NCI-H2171 (cell line): ENCODE measurements at regions not wholly inside any gene's neighbourhood (a gene's known extent, or its start where the extent isn't known, plus 50 kb on each side); places are given as distances from the start of the nearest gene placed in this dataset.

ENCODE experiments used
- DNase-seq: peaks from one replicate; lab custom pipeline; 2025; lab: John Stamatoyannopoulos, UW

DNA sequence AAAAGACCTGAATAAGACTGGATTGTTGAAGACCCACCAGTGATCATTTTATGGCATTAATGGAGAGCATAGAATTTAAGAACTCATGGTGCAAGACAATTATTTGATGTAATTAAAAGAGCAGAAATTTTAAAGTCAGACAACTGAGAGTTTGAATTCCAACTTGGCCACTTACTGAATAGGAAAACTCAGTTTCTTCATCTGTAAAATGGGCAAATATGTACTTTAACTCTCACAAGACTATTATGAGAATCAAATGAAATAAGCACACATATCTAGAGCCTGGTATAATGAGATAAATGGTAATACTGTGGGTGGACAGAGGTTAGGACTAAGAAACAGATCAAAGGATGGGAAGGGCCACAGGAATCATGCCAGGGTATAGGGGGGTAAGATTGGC is 88.0 kb downstream of the SOX9 start:
- no peak for DNase-seq

DNA sequence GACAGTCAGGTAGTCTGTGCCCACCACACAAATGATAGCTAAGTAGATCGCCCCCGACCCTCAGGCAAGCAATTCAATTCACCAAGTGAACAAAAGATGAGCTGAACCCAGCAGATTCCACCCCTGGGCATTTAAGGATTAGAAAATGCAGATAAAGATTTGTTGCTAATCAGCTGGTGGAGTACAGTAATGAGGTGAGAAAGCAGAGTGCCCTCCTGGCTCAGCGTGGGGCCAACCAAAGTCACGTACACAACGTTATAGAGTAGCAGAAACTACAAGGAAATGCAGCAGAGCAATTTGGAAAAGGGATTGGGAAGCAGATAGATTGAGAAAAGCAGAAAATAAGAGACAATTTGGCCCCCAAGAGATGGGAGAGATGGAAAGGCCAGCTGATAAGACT is 91.2 kb downstream of the SOX9 start:
- DNase-seq: no peak

DNA sequence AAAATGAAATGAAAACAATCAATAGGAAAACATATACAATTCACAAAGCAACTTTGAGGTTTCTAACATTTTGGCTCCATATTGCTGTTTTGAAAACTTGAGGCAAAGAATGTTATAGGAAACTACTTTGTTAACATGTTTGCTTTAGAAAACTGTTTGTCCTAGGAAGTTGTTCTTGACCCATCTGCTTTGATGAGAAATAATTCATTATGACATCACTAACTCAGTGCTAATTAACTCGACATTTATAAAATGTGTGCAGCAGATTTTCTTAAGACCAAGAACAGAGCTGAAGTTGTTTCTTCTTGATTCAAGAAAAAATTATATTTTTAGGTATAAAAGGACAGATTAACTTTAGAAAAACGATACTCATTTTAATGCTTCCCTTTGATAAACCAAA is 94.7 kb downstream of the SOX9 start:
- DNase-seq: no peak

DNA sequence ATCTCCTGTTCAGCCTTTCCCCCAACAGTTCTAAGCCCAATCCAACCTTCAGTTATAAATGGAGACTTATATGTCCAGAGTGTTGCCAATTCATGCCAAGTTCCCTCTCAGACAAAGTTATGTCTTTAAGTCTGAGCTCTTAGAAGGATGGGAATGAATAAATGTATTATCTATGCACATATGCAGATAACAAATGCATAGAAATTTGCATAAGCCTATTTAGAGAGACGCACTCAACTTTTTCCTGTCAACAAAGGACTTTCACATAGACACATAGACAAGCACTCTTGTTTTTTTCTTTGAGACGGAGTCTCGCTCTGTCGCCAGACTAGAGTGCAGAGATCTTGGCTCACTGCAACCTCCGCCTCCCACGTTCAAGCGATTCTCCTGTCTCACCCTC is 95.1 kb downstream of the SOX9 start:
- no peak for DNase-seq

DNA sequence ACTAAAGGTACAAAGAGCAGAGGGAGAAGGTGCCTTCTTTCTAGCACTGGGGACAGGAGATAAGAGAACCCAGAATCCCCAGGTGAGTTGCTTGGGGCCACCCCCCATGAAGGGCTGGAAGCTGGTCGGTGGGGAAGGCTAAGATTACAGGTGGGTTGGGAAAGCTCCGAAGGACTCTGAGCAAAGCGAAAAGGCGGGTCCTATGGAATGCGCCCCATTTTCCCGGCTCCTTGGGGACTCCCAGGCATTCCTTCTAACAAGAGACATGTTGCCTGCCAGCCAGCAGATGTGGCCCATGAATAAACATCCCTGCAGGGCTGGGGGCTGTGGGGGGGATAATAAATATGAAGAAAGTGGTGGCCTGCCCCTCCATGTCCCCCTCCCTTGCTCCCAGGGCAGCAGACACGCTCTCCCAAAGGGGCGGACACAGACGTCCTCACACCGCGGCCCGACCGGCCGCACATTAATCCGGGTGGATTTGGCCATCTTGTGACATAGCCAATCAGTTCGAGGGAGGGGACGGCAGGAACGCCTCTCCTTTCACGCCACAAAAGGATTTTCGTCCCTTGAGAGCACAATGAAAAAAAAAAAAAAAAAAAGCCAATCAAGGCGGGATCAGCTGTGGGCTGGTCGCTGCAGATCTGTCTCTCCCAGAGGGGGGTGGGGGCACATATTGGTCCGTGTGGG is 98.5 kb downstream of the SOX9 start:
- no peak for DNase-seq

DNA sequence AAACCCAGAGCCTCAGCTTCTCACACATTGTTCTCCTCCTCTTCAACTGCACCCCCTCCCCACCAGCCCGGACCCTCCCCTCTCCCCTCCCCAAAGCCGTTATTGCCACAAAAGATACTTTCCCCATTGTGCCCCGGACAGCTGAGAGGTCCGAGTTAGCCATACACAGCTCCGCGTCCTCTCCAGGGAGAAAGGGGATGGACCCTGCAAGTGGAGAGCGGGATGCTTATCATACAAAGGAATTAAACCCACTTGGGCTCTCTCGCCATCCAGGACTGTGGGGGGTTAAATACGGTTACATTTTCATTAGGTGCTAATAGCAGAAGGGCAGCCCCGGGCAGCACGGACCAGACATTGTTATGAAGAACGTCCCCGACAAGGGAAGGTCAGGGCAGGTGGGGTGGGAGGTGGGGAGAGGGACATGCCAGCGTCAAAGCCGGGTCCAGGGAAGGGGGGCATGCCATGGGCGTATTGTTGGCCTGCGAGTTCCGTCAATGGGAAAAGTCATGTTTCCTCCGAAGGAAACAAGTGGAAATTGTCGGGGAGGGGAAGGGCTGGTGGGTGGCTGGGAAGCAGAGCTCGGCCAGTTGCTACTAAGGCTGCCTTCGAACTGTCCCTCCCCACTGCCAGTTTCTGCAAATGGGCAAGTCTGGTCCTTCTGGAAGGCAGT is 99.1 kb downstream of the SOX9 start:
- DNase-seq: no peak

DNA sequence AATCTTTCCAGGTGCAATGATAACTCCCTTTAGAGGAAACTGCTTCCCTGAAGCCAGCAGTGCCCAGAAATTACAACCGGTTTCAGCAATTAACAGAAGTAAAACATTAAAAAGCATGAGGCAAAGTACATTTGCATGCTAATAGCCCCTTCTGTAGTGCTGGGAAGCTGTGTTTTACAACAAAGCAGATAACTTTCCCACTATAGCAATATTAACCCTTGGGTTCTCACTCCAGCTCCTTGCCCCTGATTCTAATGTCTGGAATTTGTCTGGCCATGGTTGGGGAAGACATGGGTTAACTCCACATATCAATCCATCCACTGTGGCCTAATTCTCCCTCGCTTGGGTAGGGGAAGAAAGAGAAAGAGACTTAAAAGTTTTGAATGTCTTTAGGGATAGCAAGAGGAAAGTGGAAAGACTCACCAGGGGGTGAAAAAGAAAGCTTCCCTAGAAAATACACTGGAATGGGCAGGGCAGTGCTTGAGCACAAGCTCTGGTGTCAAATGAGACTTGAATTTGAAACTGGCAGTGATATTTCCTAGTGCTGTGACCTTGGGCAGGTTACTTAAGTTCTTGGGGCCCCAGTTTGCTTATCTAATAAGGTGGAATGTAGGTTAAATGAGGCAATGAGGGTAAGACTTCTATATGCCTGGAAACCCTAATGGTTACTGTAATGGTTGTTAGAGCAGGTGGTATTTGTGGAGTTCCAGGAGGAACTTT is 102.0 kb downstream of the SOX9 start:
- DNase-seq: no peak

DNA sequence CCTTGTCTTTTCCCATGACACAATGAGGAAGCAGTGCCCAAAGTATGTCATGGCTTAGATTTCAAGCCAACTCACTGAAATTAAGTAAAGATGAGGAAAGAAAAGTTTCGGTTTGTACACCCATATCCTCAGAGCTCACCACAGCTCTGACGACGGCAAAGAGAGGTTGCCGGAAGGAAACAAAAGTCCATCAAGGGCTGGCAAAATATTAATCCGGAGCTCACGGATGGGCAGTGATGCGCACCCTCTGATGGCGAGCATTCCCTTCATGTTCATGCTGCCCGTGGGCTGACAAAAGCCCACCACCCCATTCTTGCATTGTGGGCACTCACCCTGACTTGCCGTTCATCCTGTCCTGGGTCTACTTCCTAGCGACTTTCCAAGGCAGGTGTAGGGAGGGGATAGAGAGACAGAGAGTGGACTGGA is 103.1 kb downstream of the SOX9 start:
- DNase-seq: no peak

DNA sequence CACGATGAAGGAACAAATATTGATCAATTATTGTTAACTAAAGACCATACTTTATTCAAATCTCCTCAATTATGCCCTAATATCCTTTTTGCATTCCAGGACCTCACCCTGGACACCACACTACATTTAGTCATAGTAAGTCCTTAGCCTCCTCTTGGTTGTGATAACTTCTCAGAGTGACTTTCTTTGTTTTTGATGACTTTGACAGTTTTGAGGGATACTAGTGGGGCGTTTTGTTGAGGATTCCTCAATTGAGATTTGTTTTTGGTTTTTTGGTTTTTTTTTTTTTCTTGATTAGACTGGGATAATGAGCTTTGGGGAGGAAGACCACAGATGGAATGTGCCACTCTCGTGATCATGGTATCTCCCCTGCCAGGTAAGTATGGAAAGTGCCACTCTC is 105.5 kb downstream of the SOX9 start:
- no peak for DNase-seq

DNA sequence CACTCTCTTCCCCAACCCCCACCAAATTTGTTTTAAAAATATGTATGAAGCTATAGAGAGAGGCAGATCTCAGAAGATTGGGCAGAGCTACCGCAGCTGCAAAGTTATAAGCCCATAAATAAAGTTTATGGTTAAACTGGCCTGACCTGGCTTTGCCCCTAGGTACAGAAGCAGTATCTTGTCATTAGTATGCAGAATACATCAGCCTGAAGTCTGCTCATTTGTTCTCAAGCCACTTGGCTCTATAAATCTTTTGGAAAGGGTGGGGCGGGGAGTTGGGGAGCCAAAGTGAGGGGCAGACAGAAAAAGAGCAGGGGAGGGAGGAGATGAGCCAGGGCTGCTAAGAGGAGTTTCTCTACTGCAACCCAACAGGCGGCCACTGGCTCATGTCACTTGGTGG is 113.2 kb downstream of the SOX9 start:
- no peak for DNase-seq

DNA sequence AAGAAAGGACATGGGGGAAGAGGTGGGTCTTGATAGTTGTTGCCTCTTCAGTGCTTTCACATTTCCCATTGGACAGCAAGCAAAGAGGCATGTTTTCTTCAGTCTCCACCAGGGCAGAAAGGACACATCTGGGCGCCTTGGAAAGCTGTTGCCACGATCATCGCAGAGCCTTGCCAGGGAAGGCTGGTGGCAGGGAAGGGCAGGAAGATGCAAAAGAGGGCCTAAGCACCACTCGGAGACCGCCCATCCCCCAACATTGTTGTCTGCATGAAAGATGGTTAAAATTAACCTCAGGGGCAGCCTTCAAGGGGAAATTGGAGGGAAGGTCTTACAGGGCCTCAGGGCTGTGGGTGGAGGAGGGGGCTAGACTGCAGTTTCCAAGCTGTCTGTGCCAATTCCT is 114.2 kb downstream of the SOX9 start:
- no peak for DNase-seq

DNA sequence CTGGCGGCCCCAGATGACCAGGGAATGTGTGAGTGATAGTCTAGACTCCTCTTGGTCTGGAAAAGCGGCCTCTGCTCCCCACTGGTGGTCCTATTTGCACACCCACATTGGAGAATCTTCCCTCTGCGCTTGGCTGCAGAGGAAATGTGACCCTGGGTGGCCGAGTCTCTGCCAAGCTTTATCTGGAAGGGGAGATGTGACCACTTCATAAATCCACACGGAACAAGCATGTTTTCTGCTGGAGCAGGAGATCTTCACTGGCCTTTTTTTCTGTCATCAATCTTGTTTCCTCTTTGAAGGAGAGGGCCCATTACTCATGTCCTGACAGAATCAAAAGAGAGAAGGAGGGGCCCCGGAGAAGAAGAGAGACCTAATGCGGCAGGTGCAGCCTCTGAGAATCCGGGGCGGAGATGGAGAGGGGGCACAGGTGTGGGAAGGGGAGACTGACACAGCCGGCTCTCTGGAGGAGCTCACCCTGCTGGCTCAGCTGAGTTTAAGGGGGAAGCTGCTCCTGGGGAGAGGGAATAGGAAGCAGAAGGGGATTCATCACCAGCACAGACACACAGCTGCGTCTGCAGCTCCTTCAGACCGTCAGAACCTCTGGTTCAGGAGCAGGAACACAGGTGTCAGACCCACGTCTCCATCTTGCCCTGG is 116.3 kb downstream of the SOX9 start:
- DNase-seq: peak; percentile 59

DNA sequence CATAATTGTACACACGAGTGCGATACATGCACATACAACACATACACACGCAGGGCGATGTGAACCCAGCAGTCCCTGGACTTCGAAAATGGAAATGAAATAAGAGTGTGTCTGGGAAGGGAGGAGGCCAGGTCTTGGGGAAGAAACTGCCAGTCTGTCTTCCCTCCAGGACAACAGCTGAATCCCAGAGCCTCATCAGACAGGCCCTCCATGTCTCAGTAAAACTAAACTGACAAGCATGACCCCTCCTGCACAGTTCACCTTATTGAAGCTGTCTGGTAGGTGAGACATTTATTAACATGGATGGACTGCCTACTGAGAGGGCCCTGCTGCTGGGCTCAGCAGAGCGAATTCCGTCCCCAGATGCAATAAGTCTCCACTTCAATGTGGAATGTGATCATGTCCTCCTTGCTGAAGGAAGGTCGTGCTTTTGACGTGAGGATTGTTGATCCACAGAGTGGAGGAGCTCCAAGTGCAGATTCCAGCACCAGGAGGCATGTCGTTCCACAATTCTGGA is 117.4 kb downstream of the SOX9 start:
- no peak for DNase-seq

DNA sequence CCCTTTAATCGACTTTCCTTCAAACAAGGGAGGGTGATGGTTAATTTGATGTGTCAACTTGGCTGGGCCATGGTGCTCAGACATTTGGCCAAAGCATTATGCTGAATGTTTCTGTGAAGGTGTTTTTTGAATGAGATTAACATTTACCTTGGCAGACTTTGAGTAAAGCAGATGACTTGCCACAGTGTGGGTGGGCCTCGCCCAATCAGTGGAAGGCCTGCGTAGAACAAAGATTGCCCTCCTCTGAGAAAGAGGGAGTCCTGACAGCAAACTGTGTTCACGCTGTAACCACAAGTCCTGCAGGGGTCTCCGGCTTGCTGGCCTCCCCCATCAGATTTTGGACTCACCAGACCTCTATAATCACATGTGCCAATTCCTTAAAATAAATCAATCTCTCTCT is 118.7 kb downstream of the SOX9 start:
- no peak for DNase-seq

DNA sequence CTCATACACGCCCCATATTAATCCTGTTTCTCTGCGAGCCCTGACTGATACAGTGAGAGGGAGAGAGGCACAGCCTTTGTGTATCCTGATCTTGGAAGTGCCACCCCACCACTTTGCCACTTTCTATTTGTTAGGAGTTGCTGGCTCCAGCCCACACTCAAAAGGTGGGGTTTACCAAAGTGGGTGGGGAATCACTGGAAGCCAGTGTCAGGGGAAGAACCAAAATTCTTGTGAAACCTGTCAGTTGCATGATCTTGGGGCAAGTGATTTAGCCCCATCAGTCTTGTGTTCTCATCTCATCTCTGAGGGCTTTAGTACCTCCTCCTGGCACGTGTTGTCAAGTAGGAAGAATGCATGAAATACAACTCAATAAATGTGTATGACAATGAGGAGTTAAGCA is 119.5 kb downstream of the SOX9 start:
- DNase-seq: no peak

DNA sequence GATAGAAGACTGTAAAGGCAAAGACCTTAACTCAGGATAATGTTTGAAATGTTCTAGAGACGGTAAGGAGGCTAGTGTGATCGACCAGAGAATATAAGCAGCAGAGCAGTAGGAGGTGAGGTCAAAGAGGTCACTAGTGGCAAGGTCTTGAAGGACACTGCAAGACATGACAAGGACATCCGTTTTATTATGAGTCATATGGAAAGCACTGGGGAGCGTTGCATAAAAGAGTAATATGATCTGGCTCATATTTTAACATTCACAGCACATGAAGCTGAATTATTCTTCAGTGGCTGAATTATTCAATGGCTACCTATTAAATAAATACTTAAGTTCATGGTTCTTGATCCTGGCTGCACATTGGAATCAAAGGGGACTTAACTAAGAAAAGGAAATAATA is 123.7 kb downstream of the SOX9 start:
- DNase-seq: no peak

DNA sequence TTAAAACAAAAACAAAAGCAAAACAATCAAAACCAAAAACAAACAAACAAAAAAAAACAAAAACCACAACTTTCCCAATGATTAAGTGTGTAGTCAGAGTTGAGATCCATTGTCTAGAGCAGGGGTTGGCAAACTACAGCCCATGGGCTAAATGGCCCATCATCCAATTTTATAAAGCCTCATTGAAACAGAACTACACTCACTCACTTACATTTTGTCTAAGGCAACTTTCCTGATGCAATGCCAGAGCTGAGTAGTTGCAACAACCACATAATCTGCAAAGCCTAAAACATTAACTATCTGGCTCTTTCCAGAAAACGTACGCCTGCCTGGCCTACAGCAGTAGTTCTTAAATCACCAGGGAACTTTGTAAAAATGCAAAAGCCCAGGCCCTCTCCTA is 124.1 kb downstream of the SOX9 start:
- no peak for DNase-seq

DNA sequence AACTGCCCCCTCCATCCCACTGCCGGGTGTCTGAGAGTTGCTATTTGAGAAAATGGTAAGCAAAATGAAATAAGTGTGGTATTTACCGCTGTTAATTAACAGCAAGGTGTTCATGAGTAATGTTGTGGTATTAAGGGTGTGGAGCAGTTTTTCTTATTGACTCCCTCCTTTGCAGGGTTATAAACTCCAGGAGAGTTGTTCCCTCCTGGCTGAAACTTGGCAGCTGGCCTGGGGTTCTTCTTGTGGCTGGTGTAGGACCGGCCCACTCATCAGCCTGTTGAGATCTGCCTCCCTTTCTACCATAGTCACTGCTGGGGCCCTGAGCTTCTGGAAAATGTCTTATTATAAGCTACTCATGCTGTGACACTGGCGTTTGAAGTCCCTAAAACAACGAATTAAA is 128.6 kb downstream of the SOX9 start:
- no peak for DNase-seq

DNA sequence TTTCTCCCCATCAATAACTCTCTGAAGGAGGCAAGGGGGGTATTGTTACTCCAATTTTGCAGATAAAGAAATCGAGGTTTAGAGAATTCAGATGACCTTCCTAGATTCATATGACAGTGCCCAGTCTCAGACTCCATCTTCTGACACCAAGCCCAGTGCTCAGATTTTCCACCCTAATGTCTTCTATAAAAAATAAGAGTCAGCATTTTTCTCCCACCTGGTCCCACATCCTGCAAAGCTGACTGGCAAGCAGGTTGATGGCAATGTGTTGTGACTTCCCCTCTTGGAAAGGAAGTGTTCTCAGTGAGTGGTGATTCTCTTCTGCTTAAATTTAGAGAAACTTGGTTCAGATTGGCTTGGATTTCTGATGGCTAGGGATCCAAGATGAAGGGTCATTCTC is 129.4 kb downstream of the SOX9 start:
- no peak for DNase-seq

DNA sequence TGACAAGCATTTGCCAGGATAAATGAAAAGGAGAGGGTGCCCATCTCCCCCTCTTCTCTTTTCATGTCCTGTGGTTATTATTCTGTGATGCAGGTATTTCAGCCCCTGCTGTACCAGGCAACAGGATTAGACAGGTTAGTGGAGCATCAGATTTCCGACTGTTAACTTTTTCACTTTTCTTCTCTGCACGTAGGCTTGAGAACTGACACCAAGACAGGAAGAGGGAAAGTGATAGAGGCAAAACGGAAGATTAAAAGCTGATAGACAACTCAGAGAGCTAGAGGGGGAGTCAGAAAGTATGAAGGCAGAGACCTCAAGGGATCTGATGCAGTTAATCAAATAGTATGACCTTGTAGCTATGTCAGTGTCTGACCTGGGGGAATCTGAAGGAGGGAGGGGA is 132.8 kb downstream of the SOX9 start:
- DNase-seq: no peak

DNA sequence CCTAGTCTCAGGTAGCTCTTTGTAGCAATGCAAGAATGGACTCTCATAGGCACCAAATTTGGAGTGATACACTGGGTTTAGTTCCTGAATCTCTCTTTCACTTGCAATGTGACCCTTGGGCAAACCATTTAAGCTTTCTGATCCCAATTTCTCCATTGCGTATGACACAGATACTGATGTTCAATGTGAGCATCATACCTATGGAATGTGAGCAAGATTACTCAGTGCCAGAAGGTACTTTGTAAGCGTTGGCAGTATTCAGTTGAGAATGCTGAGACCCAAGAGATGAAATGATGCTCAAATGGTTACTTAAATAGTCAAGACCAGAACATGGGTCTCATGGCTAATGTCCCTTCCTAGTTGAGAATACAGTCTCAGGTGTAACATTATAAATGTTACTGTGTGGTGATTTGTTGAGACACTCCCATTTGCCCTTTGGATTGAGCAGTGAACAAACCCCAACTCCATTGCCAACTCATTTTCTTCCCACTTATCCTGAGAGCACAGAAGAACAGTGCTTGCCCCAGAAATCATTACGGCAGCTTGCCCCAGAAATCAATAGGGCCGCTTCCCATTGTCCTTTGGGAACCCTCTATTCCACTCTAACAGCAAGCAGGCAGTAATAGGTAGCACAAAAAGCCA is 134.1 kb downstream of the SOX9 start:
- DNase-seq: no peak

DNA sequence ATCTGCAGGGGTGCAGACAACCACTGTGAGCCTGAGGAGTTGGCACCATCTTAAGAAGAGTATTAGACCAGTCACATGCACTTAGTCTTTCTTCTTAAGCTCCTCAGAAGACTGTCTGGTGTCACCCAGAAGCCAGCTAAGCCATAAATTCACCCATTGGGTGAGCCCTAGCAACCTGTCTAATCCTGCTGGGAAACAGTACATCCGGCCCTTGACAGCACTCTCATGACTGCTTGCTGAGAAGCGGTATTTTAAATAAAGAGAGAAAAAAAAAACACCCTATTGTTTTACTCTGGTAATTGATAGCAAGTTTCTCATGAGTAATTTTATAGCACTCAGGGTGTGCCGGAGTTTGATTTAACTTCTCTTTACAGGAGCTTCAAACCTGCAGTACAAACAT is 134.7 kb downstream of the SOX9 start:
- no peak for DNase-seq
